Sigmoid colon (tissue), 6 donors: ENCODE measurements at regions not wholly inside any gene's neighbourhood (a gene's known extent, or its start where the extent isn't known, plus 50 kb on each side); places are given as distances from the start of the nearest gene placed in this dataset.

Source experiments
- DNase-seq: peaks from one replicate; pipeline ENCODE4 v3.0.0-alpha.2; 2019
- H3K27ac ChIP-seq, 4 donors: fragments of 200-600 bp; sonication (generic); one replicate each; pipeline ENCODE4 v1.5.1; 2016 to 2019; ENCODE audit warnings: mild to moderate bottlenecking in 1 of 4
- H3K27me3 ChIP-seq, 3 donors: fragments of 200-600 bp; sonication (generic); one replicate each; pipeline ENCODE4 v1.5.1; 2019; ENCODE audit warnings: mild to moderate bottlenecking in 1 of 3
- H3K36me3 ChIP-seq, 4 donors: fragments of 200-600 bp; sonication (generic); one replicate each; pipeline ENCODE4 v1.5.1; 2016 to 2019
- H3K4me1 ChIP-seq, 4 donors: fragments of 200-600 bp; sonication (generic); one replicate each; pipeline ENCODE4 v1.5.1; 2017 to 2019
- H3K4me3 ChIP-seq, 4 donors: fragments of 200-600 bp; sonication (generic); one replicate each; pipeline ENCODE4 v1.5.1; 2017 to 2019; ENCODE audit warnings: mild to moderate bottlenecking in 2 of 4, moderate library complexity in 1 of 4
- H3K9me3 ChIP-seq, 4 donors: fragments of 200-600 bp in 3 of 4; sonication (generic) in 3 of 4; one replicate each; pipeline versions ENCODE4 v1.5.1 to v1.6.1; 2013 to 2019
- EP300 ChIP-seq, 4 donors: sonication (generic); formaldehyde crosslinking; IDR thresholded peaks; one replicate each; pipeline ENCODE4 v1.6.1; 2017; ENCODE audit warnings: antibody characterized with exemption in 4 of 4
- POLR2A ChIP-seq, 2 donors: fragments of 450-650 bp; IDR thresholded peaks; one replicate each; pipeline ENCODE4 v1.6.1; 2016; ENCODE audit warnings: antibody characterized with exemption in 2 of 2, mild to moderate bottlenecking in 2 of 2, moderate library complexity in 2 of 2
- POLR2AphosphoS5 ChIP-seq, 4 donors: sonication (generic); formaldehyde crosslinking; IDR thresholded peaks; one replicate each; pipeline ENCODE4 v1.6.1; 2017; ENCODE audit warnings: antibody characterized with exemption in 4 of 4
- WGBS, 2 donors: extraction: QIAGEN DNeasy Blood & Tissue Kit; methylation state at CpG; one replicate each; pipeline ENCODE4 v1.1.7; 2013; 5-methylcytosine and 5-hydroxymethylcytosine counted together
- intact Hi-C: fragments of 100-400 bp; cut with DNase I; formaldehyde crosslinking; loops from one replicate; pipeline ENCODE4 v1.15.1; 2023
- TF ChIP-seq, protein P1 (sequence below), 4 experiments: fragments of 450-650 bp in 3 of 4; fragments of 200-600 bp in 1 of 4; IDR thresholded peaks; one replicate each; pipeline ENCODE4 v1.5.1; 2016 to 2019; ENCODE audit warnings: antibody characterized with exemption in 4 of 4, mild to moderate bottlenecking in 3 of 4, moderate library complexity in 2 of 4
- donor health status: healthy with polysubstance abuse.
- donor health status: healthy.

DNA sequence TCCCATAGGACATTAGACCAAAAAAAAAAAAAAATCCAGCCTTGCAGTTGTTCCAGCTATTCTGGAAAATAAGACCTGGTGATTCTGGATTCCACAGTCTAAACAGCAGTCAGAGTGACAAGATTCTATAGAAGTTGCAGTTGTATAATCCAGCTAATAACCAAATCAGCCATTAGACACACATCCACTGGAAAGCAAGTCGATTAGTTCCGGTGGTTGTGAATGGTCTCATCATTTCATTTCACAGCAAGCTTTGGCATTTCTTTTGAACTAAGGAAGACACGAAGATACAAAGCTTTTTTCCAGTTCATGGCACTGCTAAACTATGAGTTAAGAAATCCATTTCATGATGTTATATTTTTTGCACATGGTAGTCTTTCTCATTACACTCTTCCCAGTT, 54.4 kb upstream of the FAM89A start:
- WGBS, 2 donors, result 91 to 92% methylated on average over 3 of the region's 3 CpGs
- peaks cover 0 to 7% (median 0%) of the 10 kb centered on the region in 3 donors for H3K27me3 ChIP-seq
- no peak for TF ChIP-seq POLR2A (IDR thresholded peaks at IDR 0.05)
- no peak for TF ChIP-seq POLR2AphosphoS5 (IDR thresholded peaks at IDR 0.05)
- TF ChIP-seq, protein P1, sequence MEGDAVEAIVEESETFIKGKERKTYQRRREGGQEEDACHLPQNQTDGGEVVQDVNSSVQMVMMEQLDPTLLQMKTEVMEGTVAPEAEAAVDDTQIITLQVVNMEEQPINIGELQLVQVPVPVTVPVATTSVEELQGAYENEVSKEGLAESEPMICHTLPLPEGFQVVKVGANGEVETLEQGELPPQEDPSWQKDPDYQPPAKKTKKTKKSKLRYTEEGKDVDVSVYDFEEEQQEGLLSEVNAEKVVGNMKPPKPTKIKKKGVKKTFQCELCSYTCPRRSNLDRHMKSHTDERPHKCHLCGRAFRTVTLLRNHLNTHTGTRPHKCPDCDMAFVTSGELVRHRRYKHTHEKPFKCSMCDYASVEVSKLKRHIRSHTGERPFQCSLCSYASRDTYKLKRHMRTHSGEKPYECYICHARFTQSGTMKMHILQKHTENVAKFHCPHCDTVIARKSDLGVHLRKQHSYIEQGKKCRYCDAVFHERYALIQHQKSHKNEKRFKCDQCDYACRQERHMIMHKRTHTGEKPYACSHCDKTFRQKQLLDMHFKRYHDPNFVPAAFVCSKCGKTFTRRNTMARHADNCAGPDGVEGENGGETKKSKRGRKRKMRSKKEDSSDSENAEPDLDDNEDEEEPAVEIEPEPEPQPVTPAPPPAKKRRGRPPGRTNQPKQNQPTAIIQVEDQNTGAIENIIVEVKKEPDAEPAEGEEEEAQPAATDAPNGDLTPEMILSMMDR (IDR thresholded peaks at IDR 0.05), result no peak
- no peak for TF ChIP-seq EP300 (IDR thresholded peaks at IDR 0.05)
- H3K27ac ChIP-seq, result no peak overlapping the region
- H3K4me3 ChIP-seq, result no peak overlapping the region
- no peaks in the 10 kb centered on the region for H3K9me3 ChIP-seq
- intact Hi-C loops, result no loop called here
- DNase-seq, result no peak
- no peaks in the 10 kb centered on the region for H3K36me3 ChIP-seq
- no peaks in the 10 kb centered on the region for H3K4me1 ChIP-seq

DNA sequence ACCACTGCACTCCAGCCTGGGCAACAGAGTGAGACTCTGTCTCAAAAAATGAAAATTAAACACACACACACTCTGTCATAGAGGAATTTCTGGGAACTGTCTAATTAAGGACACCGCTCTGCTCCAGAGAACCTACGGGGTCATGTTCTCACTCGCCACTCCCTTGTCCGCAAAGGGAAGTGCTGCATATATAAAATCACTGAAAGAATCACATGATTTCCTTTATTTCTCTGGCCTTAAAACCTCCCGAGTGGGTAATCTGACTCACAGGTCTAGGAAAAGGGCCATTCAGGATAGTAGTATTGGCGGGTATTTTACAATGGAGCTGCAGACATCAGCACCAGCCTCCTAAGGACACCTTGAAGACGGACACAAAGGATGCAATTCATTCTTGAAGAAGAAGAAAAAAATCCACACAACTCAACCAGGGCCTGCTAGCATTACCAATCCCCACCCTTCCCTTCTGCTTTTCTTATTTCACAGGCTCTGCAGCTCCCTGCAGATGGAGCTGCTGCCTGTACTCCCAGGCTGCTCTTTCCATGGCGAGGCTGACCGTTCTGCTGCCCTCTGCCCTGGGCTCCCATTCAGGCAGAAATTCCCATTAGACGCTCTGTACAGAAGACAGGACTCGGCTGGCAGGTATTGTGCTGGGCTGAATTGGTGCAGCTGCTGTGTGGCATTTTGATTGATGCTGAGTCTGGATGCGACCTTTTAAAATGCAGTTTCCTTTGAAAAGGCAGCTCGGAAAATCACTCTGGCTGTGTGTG, 53.3 kb upstream of the FAM89A start:
- Histone ChIP-seq H3K4me1 (no peaks in the 10 kb centered on the region), H3K36me3 (no peaks in the 10 kb centered on the region), H3K9me3 (no peaks in the 10 kb centered on the region), H3K27me3 (peaks cover 0 to 7% (median 0%) of the 10 kb centered on the region in 3 donors), H3K27ac (no peak overlapping the region), H3K4me3 (no peak overlapping the region)
- 59 to 74% methylated on average over 13 of the region's 13 CpGs for WGBS, 2 donors
- intact Hi-C loops, result no loop called here
- peak in 1 of 4 donors; percentile 32 for TF ChIP-seq POLR2AphosphoS5 (IDR thresholded peaks at IDR 0.05)
- TF ChIP-seq POLR2A (IDR thresholded peaks at IDR 0.05), result no peak
- no peak for DNase-seq

DNA sequence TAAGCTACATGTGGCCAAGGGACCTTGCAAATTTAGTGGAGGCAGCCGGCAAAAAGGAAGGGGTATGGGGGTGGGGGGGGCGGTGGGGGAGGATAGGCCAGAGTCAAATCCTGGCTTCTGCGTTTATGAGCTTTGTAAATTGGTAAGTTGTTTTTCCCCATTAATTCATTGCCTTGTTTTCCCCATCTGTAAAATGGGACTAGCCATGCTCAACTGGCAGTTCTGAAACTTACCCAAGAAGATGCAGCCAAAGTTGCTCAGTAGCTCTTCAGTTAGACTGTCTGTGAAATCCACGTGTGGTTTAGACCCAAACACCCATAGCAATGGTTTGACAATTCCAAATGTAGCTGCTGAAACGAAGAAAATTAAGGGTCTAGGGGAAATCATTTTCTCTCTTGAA, 52.3 kb upstream of the FAM89A start:
- 75 to 78% methylated on average over 5 of the region's 5 CpGs for WGBS, 2 donors
- intact Hi-C loops, result no loop called here
- Histone ChIP-seq H3K36me3 (no peaks in the 10 kb centered on the region), H3K27ac (no peak overlapping the region), H3K4me1 (no peaks in the 10 kb centered on the region), H3K9me3 (no peaks in the 10 kb centered on the region), H3K27me3 (peaks cover 0 to 7% (median 0%) of the 10 kb centered on the region in 3 donors), H3K4me3 (no peak overlapping the region)
- TF ChIP-seq, protein P1 (IDR thresholded peaks at IDR 0.05), result no peak
- TF ChIP-seq POLR2A (IDR thresholded peaks at IDR 0.05), result no peak
- TF ChIP-seq EP300 (IDR thresholded peaks at IDR 0.05), result no peak
- no peak for TF ChIP-seq POLR2AphosphoS5 (IDR thresholded peaks at IDR 0.05)
- DNase-seq, result no peak

DNA sequence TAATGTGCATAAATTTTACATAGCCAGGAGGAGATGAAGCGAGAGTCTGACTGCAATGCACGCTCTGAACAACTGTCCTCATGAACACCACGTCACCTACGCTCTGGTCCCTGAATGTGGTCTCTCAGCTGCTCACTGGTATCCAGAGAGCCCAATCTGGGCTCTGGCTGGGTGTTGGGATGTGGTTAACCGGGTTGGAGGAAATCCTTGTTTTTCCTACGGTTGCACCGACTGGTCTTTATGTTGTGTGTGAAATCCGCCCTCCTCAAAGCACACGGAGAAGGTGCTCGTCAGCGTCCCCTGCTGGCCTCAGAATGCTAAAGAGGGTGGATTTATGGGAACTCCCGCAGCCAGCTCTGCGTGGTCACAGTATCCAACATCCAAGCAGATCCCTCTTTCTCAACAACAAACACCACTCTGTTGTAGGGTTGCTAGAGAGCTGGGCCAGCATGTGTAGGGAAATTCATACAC, 51.8 kb upstream of the FAM89A start:
- DNase-seq, result no peak
- no peaks in the 10 kb centered on the region for H3K9me3 ChIP-seq
- no peak overlapping the region for H3K27ac ChIP-seq
- no peaks in the 10 kb centered on the region for H3K4me1 ChIP-seq
- H3K27me3 ChIP-seq, result peaks cover 0 to 7% (median 0%) of the 10 kb centered on the region in 3 donors
- TF ChIP-seq, protein P1 (IDR thresholded peaks at IDR 0.05), result no peak
- TF ChIP-seq POLR2A (IDR thresholded peaks at IDR 0.05) (no peak), POLR2AphosphoS5 (IDR thresholded peaks at IDR 0.05) (no peak), EP300 (IDR thresholded peaks at IDR 0.05) (no peak)
- no peak overlapping the region for H3K4me3 ChIP-seq
- WGBS, 2 donors, result 55 to 65% methylated on average over 13 of the region's 13 CpGs
- intact Hi-C loops, result no loop called here
- no peaks in the 10 kb centered on the region for H3K36me3 ChIP-seq

DNA sequence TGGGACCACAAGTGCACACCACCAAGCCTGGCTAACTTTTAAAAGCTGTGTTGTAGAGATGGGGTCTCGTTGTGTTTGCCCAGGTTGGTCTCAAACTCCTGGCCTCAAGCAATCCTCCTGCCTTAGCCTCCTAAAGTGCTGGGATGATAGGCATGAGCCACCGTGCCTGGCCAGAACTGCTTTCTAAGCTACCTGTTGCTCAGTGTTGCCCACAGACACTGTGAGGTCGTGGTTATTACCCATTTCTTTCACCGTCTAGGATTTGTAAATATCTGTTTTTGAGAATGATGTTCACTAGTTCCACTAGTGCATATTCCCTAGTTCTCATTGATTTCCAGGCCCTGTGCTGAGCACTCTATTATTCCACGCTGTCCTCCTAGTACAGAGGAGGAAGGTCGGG, 51.4 kb upstream of the FAM89A start:
- no peak overlapping the region for H3K27ac ChIP-seq
- intact Hi-C loops, result no loop called here
- no peaks in the 10 kb centered on the region for H3K4me1 ChIP-seq
- H3K9me3 ChIP-seq, result no peaks in the 10 kb centered on the region
- TF ChIP-seq POLR2A (IDR thresholded peaks at IDR 0.05), result no peak
- TF ChIP-seq POLR2AphosphoS5 (IDR thresholded peaks at IDR 0.05), result no peak
- TF ChIP-seq, protein P1 (IDR thresholded peaks at IDR 0.05), result no peak
- TF ChIP-seq EP300 (IDR thresholded peaks at IDR 0.05), result no peak
- H3K4me3 ChIP-seq, result no peak overlapping the region
- H3K27me3 ChIP-seq, result peaks cover 0 to 7% (median 0%) of the 10 kb centered on the region in 3 donors
- WGBS, 2 donors, result 77 to 89% methylated on average over 6 of the region's 6 CpGs
- DNase-seq, result no peak
- H3K36me3 ChIP-seq, result no peaks in the 10 kb centered on the region
